KMS-11 (cell line): ENCODE measurements at regions not wholly inside any gene's neighbourhood (a gene's known extent, or its start where the extent isn't known, plus 50 kb on each side); places are given as distances from the start of the nearest gene placed in this dataset.

ENCODE experiments used
- H2AFZ ChIP-seq: fragments of 200-600 bp; sonication (generic); 2 replicates; pipeline ENCODE4 v1.6.1; 2016; ENCODE audit warnings: antibody characterized with exemption, mixed run types, low read depth
- H3K27ac ChIP-seq: fragments of 200-600 bp; sonication (generic); 2 replicates; pipeline ENCODE4 v1.6.1; 2016; ENCODE audit warnings: mild to moderate bottlenecking, mixed run types
- H3K27me3 ChIP-seq: fragments of 200-600 bp; sonication (generic); 2 replicates; pipeline ENCODE4 v1.6.1; 2017; ENCODE audit warnings: mild to moderate bottlenecking, low read depth, mixed run types, moderate library complexity; ENCODE audit not compliant: insufficient read depth
- H3K36me3 ChIP-seq: fragments of 200-600 bp; sonication (generic); 2 replicates; pipeline ENCODE4 v1.6.1; 2017; ENCODE audit warnings: mild to moderate bottlenecking, mixed run types; ENCODE audit not compliant: insufficient read depth
- H3K4me1 ChIP-seq: fragments of 200-600 bp; sonication (generic); 2 replicates; pipeline ENCODE4 v1.6.1; 2016; ENCODE audit warnings: mild to moderate bottlenecking, low read depth, mixed run types; ENCODE audit not compliant: poor library complexity, severe bottlenecking
- H3K4me2 ChIP-seq: fragments of 200-600 bp; sonication (generic); 2 replicates; pipeline ENCODE4 v1.7.0; 2016; ENCODE audit warnings: mild to moderate bottlenecking, mixed run types
- H3K4me3 ChIP-seq: fragments of 200-600 bp; sonication (generic); IDR thresholded peaks from 2 replicates; pipeline ENCODE4 v1.6.1; 2017; ENCODE audit warnings: low read depth, low read length, mixed read lengths; ENCODE audit not compliant: insufficient read depth
- H3K79me2 ChIP-seq: fragments of 200-600 bp; sonication (generic); 2 replicates; pipeline ENCODE4 v1.6.1; 2016; ENCODE audit warnings: low read depth, mixed run types; ENCODE audit not compliant: insufficient read depth
- H3K9ac ChIP-seq: fragments of 200-600 bp; sonication (generic); 2 replicates; pipeline ENCODE4 v1.6.1; 2016; ENCODE audit warnings: mild to moderate bottlenecking, mixed run types
- H4K20me1 ChIP-seq: fragments of 200-600 bp; sonication (generic); 2 replicates; pipeline ENCODE4 v1.6.1; 2016; ENCODE audit warnings: mild to moderate bottlenecking, mixed run types; ENCODE audit not compliant: insufficient read depth
- TF ChIP-seq, protein P1 (sequence below): fragments of 200-600 bp; sonication (generic); conservative IDR thresholded peaks from 2 replicates; pipeline ENCODE4 v1.6.1; 2017; ENCODE audit warnings: low read depth, mild to moderate bottlenecking, antibody characterized with exemption, low read length, moderate library complexity, mixed read lengths

GRCh38 chr6:156545931-156546330, 231.2 kb upstream of the ARID1B start:
- Histone ChIP-seq H3K36me3 (no peaks in the 10 kb centered on the region), H3K4me1 (no peaks in the 10 kb centered on the region), H4K20me1 (no peaks in the 10 kb centered on the region), H3K4me2 (no peak overlapping the region), H2AFZ (no peak overlapping the region), H3K9ac (no peak overlapping the region), H3K27me3 (no peaks in the 10 kb centered on the region), H3K27ac (no peak overlapping the region), H3K4me3 (no peak overlapping the region), H3K79me2 (no peaks in the 10 kb centered on the region)
- TF ChIP-seq, protein P1, sequence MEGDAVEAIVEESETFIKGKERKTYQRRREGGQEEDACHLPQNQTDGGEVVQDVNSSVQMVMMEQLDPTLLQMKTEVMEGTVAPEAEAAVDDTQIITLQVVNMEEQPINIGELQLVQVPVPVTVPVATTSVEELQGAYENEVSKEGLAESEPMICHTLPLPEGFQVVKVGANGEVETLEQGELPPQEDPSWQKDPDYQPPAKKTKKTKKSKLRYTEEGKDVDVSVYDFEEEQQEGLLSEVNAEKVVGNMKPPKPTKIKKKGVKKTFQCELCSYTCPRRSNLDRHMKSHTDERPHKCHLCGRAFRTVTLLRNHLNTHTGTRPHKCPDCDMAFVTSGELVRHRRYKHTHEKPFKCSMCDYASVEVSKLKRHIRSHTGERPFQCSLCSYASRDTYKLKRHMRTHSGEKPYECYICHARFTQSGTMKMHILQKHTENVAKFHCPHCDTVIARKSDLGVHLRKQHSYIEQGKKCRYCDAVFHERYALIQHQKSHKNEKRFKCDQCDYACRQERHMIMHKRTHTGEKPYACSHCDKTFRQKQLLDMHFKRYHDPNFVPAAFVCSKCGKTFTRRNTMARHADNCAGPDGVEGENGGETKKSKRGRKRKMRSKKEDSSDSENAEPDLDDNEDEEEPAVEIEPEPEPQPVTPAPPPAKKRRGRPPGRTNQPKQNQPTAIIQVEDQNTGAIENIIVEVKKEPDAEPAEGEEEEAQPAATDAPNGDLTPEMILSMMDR = no peak

DNA sequence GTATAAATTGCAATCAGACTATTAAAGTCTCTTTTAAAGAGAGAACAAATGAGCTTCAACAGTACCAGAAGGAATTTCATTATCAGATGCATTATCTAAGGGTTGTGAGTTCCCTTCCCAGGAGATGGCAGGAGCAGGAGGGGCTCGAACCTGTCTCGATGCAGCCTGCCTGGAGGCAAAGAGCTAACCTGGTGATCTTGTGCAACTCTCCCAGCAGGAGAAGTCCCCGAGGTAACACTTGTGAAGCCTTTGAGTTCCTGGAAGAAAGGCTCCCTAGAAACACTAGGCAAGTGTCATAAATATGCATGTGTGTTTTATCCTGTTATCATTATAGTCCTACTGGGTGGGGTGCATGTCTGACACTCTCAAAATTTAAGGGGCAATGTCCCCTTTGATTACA, 232.2 kb upstream of the ARID1B start:
- no peak overlapping the region for H3K4me2 ChIP-seq
- no peaks in the 10 kb centered on the region for H3K36me3 ChIP-seq
- no peaks in the 10 kb centered on the region for H3K4me1 ChIP-seq
- H3K27me3 ChIP-seq = no peaks in the 10 kb centered on the region
- H4K20me1 ChIP-seq = no peaks in the 10 kb centered on the region
- H3K9ac ChIP-seq = no peak overlapping the region
- H3K4me3 ChIP-seq = no peak overlapping the region
- no peak overlapping the region for H3K27ac ChIP-seq
- TF ChIP-seq, protein P1 = no peak
- no peak overlapping the region for H2AFZ ChIP-seq
- H3K79me2 ChIP-seq = no peaks in the 10 kb centered on the region

GRCh38 chr6:156544046-156544445, 233.1 kb upstream of the ARID1B start:
- H2AFZ ChIP-seq = no peak overlapping the region
- no peaks in the 10 kb centered on the region for H4K20me1 ChIP-seq
- no peak overlapping the region for H3K27ac ChIP-seq
- no peak overlapping the region for H3K4me3 ChIP-seq
- H3K4me1 ChIP-seq = no peaks in the 10 kb centered on the region
- H3K9ac ChIP-seq = no peak overlapping the region
- H3K4me2 ChIP-seq = no peak overlapping the region
- TF ChIP-seq, protein P1 = no peak
- H3K79me2 ChIP-seq = no peaks in the 10 kb centered on the region
- H3K36me3 ChIP-seq = no peaks in the 10 kb centered on the region
- no peaks in the 10 kb centered on the region for H3K27me3 ChIP-seq

- Histone ChIP-seq H2AFZ (no peak overlapping the region), H3K27ac (no peak overlapping the region), H3K36me3 (no peaks in the 10 kb centered on the region), H3K4me1 (no peaks in the 10 kb centered on the region), H4K20me1 (no peaks in the 10 kb centered on the region), H3K4me2 (no peak overlapping the region), H3K9ac (no peak overlapping the region), H3K4me3 (no peak overlapping the region), H3K79me2 (no peaks in the 10 kb centered on the region), H3K27me3 (no peaks in the 10 kb centered on the region)
- TF ChIP-seq, protein P1 = no peak
These were observed 233.7 kb upstream of the ARID1B start for GRCh38 chr6:156543431-156543830.
